Tibial nerve (tissue), 3 donors: ENCODE measurements at regions not wholly inside any gene's neighbourhood (a gene's known extent, or its start where the extent isn't known, plus 50 kb on each side); places are given as distances from the start of the nearest gene placed in this dataset.

Experiments
- POLR2A ChIP-seq, 2 donors: fragments of 450-650 bp; IDR thresholded peaks; one replicate each; pipeline ENCODE4 v1.6.1; 2017; ENCODE audit warnings: antibody characterized with exemption in 2 of 2, mild to moderate bottlenecking in 2 of 2, moderate library complexity in 2 of 2
- TF ChIP-seq, protein P1 (sequence below), 5 experiments: fragments of 200-600 bp in 3 of 5; fragments of 450-650 bp in 2 of 5; sonication (generic) in 3 of 5; IDR thresholded peaks; one replicate each; pipeline ENCODE4 v1.5.1; 2016 to 2019; ENCODE audit warnings: antibody characterized with exemption in 5 of 5, mild to moderate bottlenecking in 3 of 5, moderate library complexity in 2 of 5

DNA sequence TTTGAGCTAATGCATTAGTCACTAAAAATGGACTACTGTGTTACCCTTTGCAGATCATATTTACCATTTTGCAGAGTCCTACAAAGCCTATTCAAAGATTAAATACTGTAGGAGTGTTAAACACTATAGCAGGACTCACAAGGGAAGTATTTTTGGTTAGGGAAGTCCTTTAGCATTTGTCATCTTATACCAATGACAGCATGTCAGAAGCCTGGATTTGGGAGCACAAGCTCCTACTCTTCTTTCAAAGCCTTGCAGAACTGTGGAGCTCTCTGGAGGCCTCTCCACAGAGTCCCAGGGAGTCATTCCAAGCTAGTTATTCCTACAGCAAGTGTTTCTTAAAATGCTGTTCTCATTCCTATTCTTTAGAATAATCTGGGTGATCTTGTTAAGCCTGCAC lies 288.8 kb downstream of the PIK3R1 start:
- TF ChIP-seq POLR2A (IDR thresholded peaks at IDR 0.05): no peak
- TF ChIP-seq, protein P1, sequence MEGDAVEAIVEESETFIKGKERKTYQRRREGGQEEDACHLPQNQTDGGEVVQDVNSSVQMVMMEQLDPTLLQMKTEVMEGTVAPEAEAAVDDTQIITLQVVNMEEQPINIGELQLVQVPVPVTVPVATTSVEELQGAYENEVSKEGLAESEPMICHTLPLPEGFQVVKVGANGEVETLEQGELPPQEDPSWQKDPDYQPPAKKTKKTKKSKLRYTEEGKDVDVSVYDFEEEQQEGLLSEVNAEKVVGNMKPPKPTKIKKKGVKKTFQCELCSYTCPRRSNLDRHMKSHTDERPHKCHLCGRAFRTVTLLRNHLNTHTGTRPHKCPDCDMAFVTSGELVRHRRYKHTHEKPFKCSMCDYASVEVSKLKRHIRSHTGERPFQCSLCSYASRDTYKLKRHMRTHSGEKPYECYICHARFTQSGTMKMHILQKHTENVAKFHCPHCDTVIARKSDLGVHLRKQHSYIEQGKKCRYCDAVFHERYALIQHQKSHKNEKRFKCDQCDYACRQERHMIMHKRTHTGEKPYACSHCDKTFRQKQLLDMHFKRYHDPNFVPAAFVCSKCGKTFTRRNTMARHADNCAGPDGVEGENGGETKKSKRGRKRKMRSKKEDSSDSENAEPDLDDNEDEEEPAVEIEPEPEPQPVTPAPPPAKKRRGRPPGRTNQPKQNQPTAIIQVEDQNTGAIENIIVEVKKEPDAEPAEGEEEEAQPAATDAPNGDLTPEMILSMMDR (IDR thresholded peaks at IDR 0.05): no peak
